K562 (cell line): ENCODE measurements at regions not wholly inside any gene's neighbourhood (a gene's known extent, or its start where the extent isn't known, plus 50 kb on each side); places are given as distances from the start of the nearest gene placed in this dataset.
A peak's percentile ranks its signal among the peaks of the same experiment; 100 is the strongest.
"Not testable (repeated sequence)": the region's sequence is repeated elsewhere in the genome, so short reads cannot be mapped to it uniquely, and the experiment has no call there.

Experiments used
- ATAC-seq: fragments of 200-7000 bp; cut with Tn5 transposase; 3 replicates; pipeline ENCODE4 v1.9.1; 2020; ENCODE audit warnings: moderate library complexity
- BruUV-seq: library from RNA; stranded (reverse); fragments of 400-500 nt; replicated peaks from 2 replicates; lab custom pipeline; 2021; lab: Mats Ljungman, UMichigan
- CTCF ChIA-PET: fragments of 300-600 bp; formaldehyde crosslinking; extraction: SDS; loops from one replicate; lab custom pipeline; 2021; ENCODE audit warnings: low intra/inter-chr PET ratio; lab: Yijun Ruan, JAX
- POLR2A ChIA-PET: fragments of 300-600, 350-650 bp; sonication (Branson Sonifier 250); formaldehyde crosslinking; extraction: SDS; loops from one replicate; lab custom pipeline; 2021; ENCODE audit warnings: antibody characterized with exemption, inconsistent platforms; lab: Yijun Ruan, JAX
- DNase-seq, 4 experiments: peaks; one replicate each; pipeline versions ENCODE4 v3.0.0 to v3.0.0-alpha.2; 2011 to 2018; ENCODE audit warnings: low spot score in 3 of 4, mixed read lengths in 3 of 4; ENCODE audit errors: extremely low read depth in 1 of 4
- FAIRE-seq: peaks from 2 replicates; lab custom pipeline; 2011; peaks lifted over from hg19 to GRCh38; lab: Jason Lieb, UNC
- H2AFZ ChIP-seq: 2 replicates; pipeline ENCODE4 v1.6.0; 2011; ENCODE audit warnings: low read depth, low read length, control low read depth, inconsistent platforms
- H3K27ac ChIP-seq: fragments of 200-600 bp; 3 replicates; pipeline ENCODE4 v1.8.0; 2011; ENCODE audit warnings: low read depth, mild to moderate bottlenecking, control low read depth, inconsistent platforms, low read length, moderate library complexity, mixed read lengths; ENCODE audit errors: extremely low read depth
- H3K27me3 ChIP-seq, 2 experiments: fragments of 300-600 bp in 1 of 2; 2 replicates in 1 of 2; 3 replicates in 1 of 2; pipeline versions ENCODE4 v1.6.0 to v1.8.0; 2011; ENCODE audit warnings: inconsistent platforms in 2 of 2, low read length in 2 of 2, mild to moderate bottlenecking in 1 of 2, mixed read lengths in 1 of 2, moderate library complexity in 1 of 2; ENCODE audit not compliant: control insufficient read depth in 2 of 2, insufficient read depth in 2 of 2
- H3K36me3 ChIP-seq: fragments of 300-600 bp; 3 replicates; pipeline ENCODE4 v1.8.0; 2011; ENCODE audit warnings: mild to moderate bottlenecking, low read length, inconsistent platforms; ENCODE audit not compliant: control insufficient read depth, insufficient read depth
- H3K4me1 ChIP-seq, 2 experiments: fragments of 200-600 bp in 1 of 2; replicated peaks in 1 of 2; 2 replicates in 1 of 2; 3 replicates in 1 of 2; pipeline versions ENCODE4 v1.5.1 to v1.8.0; 2011; ENCODE audit warnings: inconsistent platforms in 2 of 2, low read length in 2 of 2, mild to moderate bottlenecking in 1 of 2, mixed read lengths in 1 of 2, moderate library complexity in 1 of 2; ENCODE audit not compliant: control insufficient read depth in 2 of 2, insufficient read depth in 2 of 2
- H3K4me2 ChIP-seq: 2 replicates; pipeline ENCODE4 v1.6.1; 2011; ENCODE audit warnings: low read length, control low read depth, inconsistent platforms, mixed read lengths; ENCODE audit not compliant: insufficient read depth
- H3K4me3 ChIP-seq: fragments of 200-600 bp; sonication (generic), shearing (Covaris generic); 2 replicates; pipeline ENCODE4 v1.5.1; 2016; ENCODE audit warnings: control low read depth, inconsistent platforms
- H3K79me2 ChIP-seq: fragments of 200-600 bp; 3 replicates; pipeline ENCODE4 v1.8.0; 2011; ENCODE audit warnings: low read length, inconsistent platforms; ENCODE audit not compliant: control insufficient read depth, insufficient read depth
- H3K9ac ChIP-seq, 2 experiments: 2 replicates each; pipeline versions ENCODE4 v1.6.0 to v1.6.1; 2011; ENCODE audit warnings: low read depth in 2 of 2, low read length in 2 of 2, control low read depth in 1 of 2, inconsistent platforms in 1 of 2, mild to moderate bottlenecking in 1 of 2, mixed read lengths in 1 of 2; ENCODE audit not compliant: insufficient read depth in 1 of 2
- H3K9me1 ChIP-seq: one replicate; pipeline ENCODE4 v1.6.0; 2011; ENCODE audit warnings: inconsistent platforms, mild to moderate bottlenecking, low read length, moderate library complexity; ENCODE audit not compliant: control insufficient read depth, insufficient read depth
- H3K9me3 ChIP-seq: replicated peaks from 2 replicates; pipeline ENCODE4 v1.5.1; 2011; ENCODE audit warnings: low read depth, low read length, inconsistent platforms; ENCODE audit not compliant: control insufficient read depth, insufficient read depth
- H4K20me1 ChIP-seq: replicated peaks from 2 replicates; pipeline ENCODE4 v1.6.1; 2011; ENCODE audit warnings: low read length, inconsistent platforms, mixed read lengths; ENCODE audit not compliant: control insufficient read depth, insufficient read depth
- HDAC1 ChIP-seq, 2 experiments: fragments of 450-650 bp; IDR thresholded peaks; 2 replicates each; pipeline ENCODE4 v1.6.1; 2016 to 2017; ENCODE audit warnings: inconsistent platforms in 1 of 2, mild to moderate bottlenecking in 1 of 2, moderate library complexity in 1 of 2
- KLF13 ChIP-seq: fragments of 450-650 bp; IDR thresholded peaks from 2 replicates; pipeline ENCODE4 v1.6.1; 2016; ENCODE audit warnings: missing genetic modification characterization, low read depth, mild to moderate bottlenecking, missing compliant biosample characterization, moderate library complexity, borderline replicate concordance
- NCOA1 ChIP-seq: fragments of 450-650 bp; IDR thresholded peaks from 2 replicates; pipeline ENCODE4 v1.6.1; 2016; ENCODE audit warnings: low read depth
- NRF1 ChIP-seq, 2 experiments: fragments of 450-650 bp; IDR thresholded peaks in 1 of 2; conservative IDR thresholded peaks in 1 of 2; 2 replicates each; pipeline ENCODE4 v1.6.1; 2014; ENCODE audit warnings: mild to moderate bottlenecking in 2 of 2
- ZNF408 ChIP-seq: fragments of 250-450 bp; sonication (Bioruptor Pico); IDR thresholded peaks from 2 replicates; pipeline ENCODE4 v1.4.0; 2020; ENCODE audit warnings: low read depth, mild to moderate bottlenecking, moderate library complexity
- ZNF79 ChIP-seq: fragments of 250-450 bp; sonication (Bioruptor Pico); IDR thresholded peaks from 2 replicates; pipeline ENCODE4 v1.4.0; 2020; ENCODE audit warnings: low read depth, mild to moderate bottlenecking, moderate library complexity
- WGBS: fragments of 100-300 bp; shearing (Covaris generic); methylation state at CpG from one replicate; pipeline ENCODE4 v1.1.6; 2016; ENCODE audit warnings: low coverage, mixed read lengths; ENCODE audit not compliant: insufficient coverage; ENCODE audit errors: missing lambda C conversion rate; 5-methylcytosine and 5-hydroxymethylcytosine counted together
- in situ Hi-C: fragments of 300-500 bp; cut with MboI; formaldehyde crosslinking; loops from 4 replicates; pipeline ENCODE4 v1.15.0; 2018; ENCODE audit warnings: inconsistent platforms, mixed read lengths
- intact Hi-C: fragments of 100-400 bp; cut with micrococcal nuclease; formaldehyde crosslinking; loops from 2 replicates; pipeline ENCODE4 v1.14.2; 2022

DNA sequence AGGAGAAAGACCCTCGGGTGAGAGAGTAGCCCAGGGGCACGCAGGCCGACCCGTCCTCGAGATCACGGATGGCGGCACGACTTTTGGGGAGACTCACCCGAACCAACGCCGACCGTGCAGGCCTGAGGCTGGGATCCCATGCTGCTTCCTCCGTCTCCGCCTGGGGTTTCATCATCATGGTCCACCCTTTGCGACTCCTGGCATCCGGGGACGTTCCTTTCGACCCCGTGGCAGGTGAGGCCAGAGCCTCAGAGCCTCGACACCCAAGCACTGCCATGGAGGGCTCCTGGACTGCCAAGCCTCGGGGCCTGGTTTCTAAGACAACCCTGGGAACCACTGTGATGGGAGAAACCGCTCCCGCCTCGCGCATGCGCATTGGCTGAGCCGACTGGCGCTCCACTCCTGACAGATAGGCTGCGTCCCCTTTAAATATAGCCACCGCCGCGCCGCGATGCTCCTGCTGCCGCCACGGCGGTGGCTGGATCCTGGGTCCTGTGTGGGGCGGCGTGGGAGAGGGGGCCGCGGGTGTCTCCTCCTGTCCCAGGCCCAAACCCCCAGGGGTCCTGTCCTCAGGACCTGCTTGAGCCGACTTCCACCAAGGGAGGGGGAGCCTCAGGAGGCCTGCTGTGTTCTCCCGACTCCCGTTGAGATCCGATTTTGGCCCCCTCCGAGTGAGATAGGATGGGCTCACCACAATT lies 481.6 kb downstream of the SPATA31A7 start:
- POLR2A ChIA-PET: no interaction called here
- no peak for DNase-seq
- FAIRE-seq: no peak
- WGBS: 33% methylated on average over 46 of the region's 46 CpGs
- H3K27me3 ChIP-seq: peaks cover 0 to 5% of the 10 kb centered on the region in 2 experiments; a peak in 1 of 5 replicates
- peak; percentile 23 to 35; a peak in 2 of 4 replicates for TF ChIP-seq NRF1 (conservative IDR thresholded peaks at IDR 0.05 in 1 of 2, IDR thresholded peaks at IDR 0.05 in 1 of 2)
- TF ChIP-seq HDAC1 (IDR thresholded peaks at IDR 0.05): no peak
- TF ChIP-seq ZNF79 (CRISPR knock-in tag): no peak
- TF ChIP-seq ZNF408 (CRISPR knock-in tag): no peak
- TF ChIP-seq KLF13 (tag): no peak
- no peak for TF ChIP-seq NCOA1
- CTCF ChIA-PET: no interaction called here
- H3K4me1 ChIP-seq: peaks cover 0 to 6% of the 10 kb centered on the region in 2 experiments; a peak in 2 of 5 replicates
- intact Hi-C loops: no loop called here
- no peaks in the 10 kb centered on the region for H4K20me1 ChIP-seq
- H3K4me3 ChIP-seq: no peak overlapping the region
- no peak overlapping the region for H3K9ac ChIP-seq
- no TSS peak for BruUV-seq
- H3K79me2 ChIP-seq: no peaks in the 10 kb centered on the region
- no peak overlapping the region for H3K27ac ChIP-seq
- in situ Hi-C loops: loop anchor here (25.0 kb wide), 1 partner anchor 191 kb away; no protein-coding TSS in a partner anchor
- H3K9me3 ChIP-seq: no peaks in the 10 kb centered on the region
- H3K4me2 ChIP-seq: no peak overlapping the region
- no peaks in the 10 kb centered on the region for H3K36me3 ChIP-seq
- H3K9me1 ChIP-seq: no peaks in the 10 kb centered on the region
- ATAC-seq: no peak
- H2AFZ ChIP-seq: no peak overlapping the region

DNA sequence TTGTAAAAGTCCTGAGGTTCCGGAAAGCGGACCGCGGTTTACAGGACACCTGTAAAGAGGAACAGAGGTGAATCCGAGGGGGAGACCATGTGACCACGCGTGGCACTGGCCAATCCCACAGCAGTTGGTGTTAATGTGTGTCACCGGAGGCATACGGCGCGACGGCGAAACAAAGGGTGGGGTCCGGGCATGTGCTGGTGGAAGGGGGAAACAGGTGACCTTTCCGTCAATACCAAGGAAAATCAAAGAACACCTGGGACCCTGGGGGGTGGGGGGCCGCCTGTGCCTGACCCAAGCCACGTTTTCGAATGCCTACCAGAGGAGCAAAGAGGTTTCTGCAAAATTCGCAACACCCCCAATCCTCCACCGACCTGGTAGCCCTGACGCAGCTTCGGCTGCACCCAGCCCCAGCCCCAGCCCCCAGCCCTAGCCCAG lies 482.3 kb downstream of the SPATA31A7 start:
- H3K4me1 ChIP-seq, H2AFZ ChIP-seq, CTCF ChIA-PET, H3K4me2 ChIP-seq, H3K79me2 ChIP-seq, H3K4me3 ChIP-seq, H3K36me3 ChIP-seq, ATAC-seq, DNase-seq, H3K9ac ChIP-seq, H4K20me1 ChIP-seq, H3K27ac ChIP-seq, H3K27me3 ChIP-seq, intact Hi-C loops, H3K9me1 ChIP-seq, H3K9me3 ChIP-seq, BruUV-seq, FAIRE-seq, POLR2A ChIA-PET: not testable (repeated sequence)
- 37% methylated on average over 18 of the region's 22 CpGs for WGBS
- in situ Hi-C loops: loop anchor here (25.0 kb wide), 1 partner anchor 190 kb away; no protein-coding TSS in a partner anchor

DNA sequence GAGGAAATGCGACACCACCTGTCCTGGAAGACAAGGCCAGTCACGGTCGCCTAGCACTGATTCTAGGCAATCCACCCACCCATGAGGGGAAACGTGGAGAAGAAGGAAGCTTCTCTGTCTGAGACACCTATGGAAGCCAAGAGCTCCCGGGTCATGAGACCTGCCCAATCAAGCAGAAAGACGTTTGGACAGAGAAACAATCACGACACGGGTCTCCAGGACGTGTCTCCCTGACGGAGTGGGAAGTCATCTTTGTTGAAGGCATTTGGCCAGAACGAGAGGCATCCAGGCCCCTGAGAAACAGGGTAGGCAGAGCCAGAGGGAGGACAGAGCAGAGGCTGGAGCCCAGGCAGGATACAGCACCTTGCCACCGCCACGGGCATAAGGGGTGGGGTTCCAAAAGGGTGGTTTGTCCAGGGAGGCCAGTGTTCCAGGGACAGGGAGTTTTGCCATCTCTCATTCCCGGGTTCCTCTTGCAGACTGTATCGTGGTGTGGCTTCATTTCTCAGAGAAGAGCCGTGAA lies 482.9 kb downstream of the SPATA31A7 start:
- ATAC-seq, DNase-seq, H3K4me1 ChIP-seq, H3K4me3 ChIP-seq, FAIRE-seq, POLR2A ChIA-PET, H3K9ac ChIP-seq, H4K20me1 ChIP-seq, H3K9me1 ChIP-seq, intact Hi-C loops, H3K27me3 ChIP-seq, CTCF ChIA-PET, H2AFZ ChIP-seq, H3K9me3 ChIP-seq, H3K79me2 ChIP-seq, H3K4me2 ChIP-seq, BruUV-seq, H3K36me3 ChIP-seq, H3K27ac ChIP-seq: not testable (repeated sequence)
- in situ Hi-C loops: loop anchor here (25.0 kb wide), 1 partner anchor 190 kb away; no protein-coding TSS in a partner anchor
- WGBS: 12% methylated on average over 13 of the region's 16 CpGs
